HG03378 (cell line): ENCODE measurements at regions not wholly inside any gene's neighbourhood (a gene's known extent, or its start where the extent isn't known, plus 50 kb on each side); places are given as distances from the start of the nearest gene placed in this dataset.

Source experiments
- ATAC-seq: cut with Tn5 transposase; IDR thresholded peaks from one replicate; pipeline ENCODE4 v1.9.1; 2021; ENCODE audit warnings: mild to moderate bottlenecking, moderate library complexity; ENCODE audit not compliant: unreplicated experiment

DNA sequence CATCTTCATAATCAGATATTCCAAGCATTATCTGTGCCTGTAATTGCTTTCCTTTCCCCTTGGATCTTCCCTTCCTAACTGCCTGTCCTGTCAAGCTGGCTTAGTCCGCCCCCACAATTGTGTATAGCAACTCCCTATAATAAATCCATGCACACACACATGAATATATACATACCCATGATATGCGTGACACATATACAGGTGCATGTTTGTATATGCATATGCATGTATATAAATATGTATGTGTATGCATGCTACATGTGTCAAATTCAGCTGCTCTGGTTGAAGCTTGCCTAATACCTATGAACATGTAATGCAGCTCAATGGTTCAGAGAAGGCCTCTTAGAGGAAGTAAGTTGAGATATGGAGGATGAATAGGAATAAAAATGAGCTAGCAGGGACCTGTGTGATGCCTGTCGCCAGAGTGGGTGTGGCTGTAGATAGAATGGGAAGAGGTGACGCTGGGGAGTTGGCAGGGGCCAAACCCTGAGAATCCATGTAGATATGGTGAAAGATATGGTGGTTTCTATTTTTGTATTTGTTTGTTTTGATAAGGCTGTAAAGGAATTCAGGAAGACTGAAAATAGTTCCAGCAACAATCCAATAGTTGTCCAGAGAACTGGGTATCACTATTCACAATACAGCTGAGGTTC is 595.0 kb upstream of the BOD1L1 start:
- ATAC-seq, result no peak

- ATAC-seq, result no peak
Observed at GRCh38 chr4:14223461-14223860, 595.9 kb upstream of the BOD1L1 start.

DNA sequence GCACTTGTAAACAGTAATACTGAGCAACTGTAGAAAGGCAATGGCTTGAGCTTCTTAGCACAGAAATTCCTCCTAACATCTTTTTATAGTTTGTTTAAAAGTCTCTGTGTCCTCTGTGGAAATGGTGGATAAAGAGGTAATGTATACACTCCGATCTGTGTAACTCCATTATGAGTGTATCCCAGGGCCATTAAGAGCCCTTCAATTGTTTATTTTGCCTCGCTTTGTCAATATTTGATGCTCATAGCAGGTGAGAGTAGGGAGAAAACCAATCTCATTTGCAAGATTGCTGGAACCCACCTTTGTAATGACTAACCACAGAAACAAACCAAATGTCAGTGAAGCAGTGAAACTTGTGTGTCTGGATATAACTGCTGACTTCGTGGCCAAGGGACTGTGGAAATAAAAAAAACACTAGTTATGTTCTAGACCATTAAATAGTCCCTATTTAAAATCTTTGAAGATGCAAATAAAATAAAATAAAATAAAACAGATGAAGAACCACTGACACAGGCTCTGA is 598.2 kb upstream of the BOD1L1 start:
- no peak for ATAC-seq

- ATAC-seq, result no peak
Observed at GRCh38 chr4:14233126-14233525, 605.6 kb upstream of the BOD1L1 start.

GRCh38 chr4:14234307-14234706 is 606.8 kb upstream of the BOD1L1 start:
- no peak for ATAC-seq

DNA sequence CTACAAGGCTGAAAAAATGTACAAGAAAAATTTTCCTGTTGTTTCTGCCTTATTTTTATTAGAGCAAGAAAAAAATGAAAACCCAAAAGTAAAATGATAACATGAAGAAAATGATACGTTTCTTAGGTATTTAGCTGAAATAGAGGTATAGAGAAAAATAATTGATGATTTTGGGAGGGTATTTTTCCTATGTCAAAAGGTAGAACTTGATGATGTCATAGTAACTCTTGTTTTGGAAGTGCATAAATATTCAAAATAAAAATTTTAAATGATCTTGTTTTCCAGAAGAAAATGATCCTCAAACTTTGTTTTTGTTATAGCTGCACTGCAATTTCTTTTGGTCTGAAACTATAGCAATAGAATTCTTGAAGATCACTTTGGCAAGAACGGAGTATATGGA is 608.8 kb upstream of the BOD1L1 start:
- no peak for ATAC-seq

- ATAC-seq, result no peak
Observed at GRCh38 chr4:14237911-14238310, 610.4 kb upstream of the BOD1L1 start.

GRCh38 chr4:14241574-14241973 is 614.0 kb upstream of the BOD1L1 start:
- no peak for ATAC-seq

DNA sequence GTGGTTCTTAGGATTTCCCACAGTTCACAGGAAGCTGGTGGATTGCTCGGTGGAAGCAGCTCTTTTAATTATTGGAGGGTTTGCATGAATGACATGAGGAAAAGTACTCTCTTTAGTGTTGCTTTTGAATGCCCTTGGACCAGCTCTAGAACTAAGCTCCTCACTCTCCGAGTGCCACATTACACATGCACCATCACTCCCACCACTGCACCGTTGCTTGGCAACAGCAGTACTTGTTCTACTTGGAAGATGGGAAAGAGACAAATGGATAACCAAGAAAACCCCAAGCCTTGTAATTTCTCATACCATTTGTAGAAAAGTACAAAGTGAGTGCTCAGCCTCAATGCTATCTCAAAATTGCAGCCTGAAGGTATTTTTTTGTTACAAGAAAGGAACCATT is 620.2 kb upstream of the BOD1L1 start:
- ATAC-seq, result no peak

DNA sequence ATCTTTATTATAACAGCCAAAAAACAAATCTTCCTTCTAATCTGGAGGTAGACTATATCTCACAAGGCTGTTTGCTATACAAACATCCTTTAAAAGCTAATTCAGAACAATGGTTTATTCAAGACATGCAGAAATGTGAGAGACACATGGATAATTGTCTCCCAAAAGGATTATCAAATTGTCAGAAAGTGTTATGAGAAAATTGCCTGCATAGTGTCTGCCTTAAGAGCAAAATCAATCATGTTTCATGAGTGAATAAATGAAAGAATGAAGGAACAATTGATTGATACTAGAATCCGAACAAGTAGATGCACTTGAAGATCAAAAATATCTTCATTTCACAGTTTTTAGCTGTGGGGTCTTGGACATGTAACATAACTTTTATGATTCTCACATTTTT is 621.7 kb upstream of the BOD1L1 start:
- ATAC-seq, result no peak

- ATAC-seq, result no peak
Observed at GRCh38 chr4:14254252-14254651, 626.7 kb upstream of the BOD1L1 start.

GRCh38 chr4:14254926-14255325 is 627.4 kb upstream of the BOD1L1 start:
- ATAC-seq, result no peak

- ATAC-seq, result no peak
Observed at GRCh38 chr4:14257903-14258302, 630.4 kb upstream of the BOD1L1 start.

GRCh38 chr4:14259936-14260335 is 632.4 kb upstream of the BOD1L1 start:
- no peak for ATAC-seq

DNA sequence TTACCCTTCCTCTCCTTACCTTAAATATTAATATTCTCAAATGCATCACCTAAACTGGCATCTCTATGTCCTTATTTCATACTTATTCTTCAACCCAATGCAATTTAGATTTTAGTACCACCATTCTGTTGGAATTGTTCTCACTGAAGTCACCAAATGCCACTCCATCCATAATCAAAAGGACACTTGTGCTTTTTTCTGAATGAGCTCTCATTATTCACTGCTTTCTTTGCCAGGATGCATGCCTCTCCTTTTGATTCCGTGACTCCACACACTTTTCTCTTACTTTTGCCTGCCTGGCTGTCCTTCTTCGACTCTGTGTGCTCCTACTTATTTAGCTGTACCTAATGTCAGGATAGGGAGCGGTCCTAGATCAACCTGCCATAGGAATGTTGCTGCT is 633.1 kb upstream of the BOD1L1 start:
- no peak for ATAC-seq

DNA sequence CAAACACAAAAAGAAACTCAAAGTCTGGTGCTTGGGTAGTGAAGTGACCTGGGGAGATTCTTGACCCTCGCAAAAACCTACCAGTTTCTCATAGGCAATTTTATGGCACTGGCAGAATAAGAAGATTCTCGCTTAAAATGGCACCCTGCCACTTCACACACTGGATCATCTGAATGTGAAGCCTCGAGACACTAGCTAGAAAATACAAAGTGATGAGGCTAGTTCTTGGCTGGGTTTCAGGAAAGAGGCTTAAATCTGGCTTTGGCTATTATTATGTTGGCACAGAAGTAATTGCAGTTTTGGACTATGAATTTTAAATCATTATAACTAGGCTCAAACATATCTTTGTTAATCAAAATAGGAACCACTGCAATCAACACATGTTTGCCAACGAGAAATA is 634.7 kb upstream of the BOD1L1 start:
- ATAC-seq, result no peak

GRCh38 chr4:14264437-14264836 is 636.9 kb upstream of the BOD1L1 start:
- no peak for ATAC-seq

- no peak for ATAC-seq
Observed at GRCh38 chr4:14265651-14266050, 638.1 kb upstream of the BOD1L1 start.

DNA sequence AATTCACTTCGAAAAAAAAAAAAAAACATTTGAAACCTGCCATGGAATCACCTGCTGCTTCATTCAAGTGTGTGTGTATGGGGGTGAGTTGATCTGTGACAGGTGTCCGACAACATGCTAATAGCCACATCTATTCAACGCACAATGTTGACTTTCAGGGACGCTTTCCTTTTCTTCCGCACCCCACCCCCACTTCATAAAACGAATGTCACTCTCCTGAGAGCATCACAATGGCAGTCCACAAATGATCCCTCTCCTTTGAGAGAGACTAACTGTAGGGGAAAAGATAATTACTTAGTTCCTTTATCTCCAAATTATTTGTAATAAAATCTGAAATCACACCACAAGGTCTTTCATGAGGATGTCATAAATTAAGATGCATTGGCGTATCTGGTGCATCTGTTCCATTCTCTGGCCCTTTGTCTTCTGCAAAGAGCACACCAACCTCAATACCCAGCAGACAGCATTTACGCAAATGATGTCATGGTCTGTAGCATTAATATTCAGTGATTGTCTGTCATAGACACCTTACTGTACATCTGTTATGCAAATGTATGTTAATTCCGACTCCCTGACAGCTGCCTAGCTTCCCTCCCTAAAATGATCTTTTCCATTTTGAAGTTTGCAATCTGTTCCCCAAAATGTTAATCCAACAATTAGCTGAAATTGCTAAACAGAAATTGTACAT is 640.0 kb upstream of the BOD1L1 start:
- no peak for ATAC-seq

GRCh38 chr4:14269824-14270223 is 642.3 kb upstream of the BOD1L1 start:
- peak; percentile 85 for ATAC-seq

GRCh38 chr4:14272206-14272605 is 644.7 kb upstream of the BOD1L1 start:
- ATAC-seq, result no peak

DNA sequence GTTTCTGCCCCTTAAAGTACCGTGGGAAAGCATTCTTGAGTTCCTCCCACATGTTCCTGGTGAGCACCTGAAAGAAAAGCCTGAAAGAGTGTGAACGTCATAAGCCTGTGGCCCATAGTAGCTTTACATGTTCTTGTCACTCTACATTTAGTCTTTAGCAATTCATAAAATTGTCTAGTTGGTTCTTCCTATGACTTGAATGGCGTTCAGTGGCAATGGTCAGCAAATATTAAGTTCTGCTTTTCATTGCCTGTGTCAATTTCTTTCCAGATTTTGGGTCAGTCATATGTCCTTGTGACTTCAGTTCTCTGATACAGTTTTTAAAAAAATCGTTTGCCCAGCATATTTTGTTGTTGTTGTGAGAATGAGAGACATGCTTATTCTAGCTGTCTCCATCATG is 650.0 kb upstream of the BOD1L1 start:
- no peak for ATAC-seq

GRCh38 chr4:14280567-14280966 is 653.0 kb upstream of the BOD1L1 start:
- no peak for ATAC-seq
